ENCODE measurements at regions not wholly inside any gene's neighbourhood (a gene's known extent, or its start where the extent isn't known, plus 50 kb on each side); places are given as distances from the start of the nearest gene placed in this dataset.

DNA sequence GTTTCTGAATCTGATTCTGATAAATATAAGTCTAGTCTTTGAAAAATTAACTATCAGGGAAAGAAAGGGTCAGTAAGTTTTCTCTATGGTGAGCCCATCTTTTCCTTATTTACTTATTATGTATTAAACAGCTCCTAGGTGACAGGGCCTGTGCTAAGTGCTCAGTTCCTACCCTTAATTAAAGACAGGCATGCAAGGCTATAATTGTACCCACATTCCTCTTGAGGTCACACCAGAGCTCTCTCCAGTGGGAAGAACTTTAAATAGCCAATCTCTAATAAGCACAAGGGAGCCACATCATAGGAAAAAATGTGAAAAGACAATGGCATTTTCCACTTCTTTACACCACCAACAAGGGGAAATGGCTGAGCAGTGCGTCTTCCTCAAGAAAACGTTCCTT, 421.8 kb upstream of the SLC35B3 start:
- no peak for DNase-seq (ENCODE audit: low read depth, low spot score)
- TF ChIP-seq SRF (IDR thresholded peaks at IDR 0.05; ENCODE audit: low read depth) = no peak
- TF ChIP-seq SIN3A (IDR thresholded peaks at IDR 0.05; ENCODE audit: low read depth) = no peak
- no peak for TF ChIP-seq CBX3 (IDR thresholded peaks at IDR 0.05; ENCODE audit: low read depth)
- TF ChIP-seq EGR1 (IDR thresholded peaks at IDR 0.05; ENCODE audit: low read depth) = no peak
- TF ChIP-seq TCF7L2 (IDR thresholded peaks at IDR 0.05; ENCODE audit: borderline replicate concordance, extremely low read depth, insufficient read depth, insufficient read length) = no peak
- no peak for TF ChIP-seq JUND (IDR thresholded peaks at IDR 0.05)
- no peak for TF ChIP-seq EZH2 (IDR thresholded peaks at IDR 0.05)
- TF ChIP-seq RAD21 (IDR thresholded peaks at IDR 0.05; ENCODE audit: low read depth) = no peak
- no peak for TF ChIP-seq YY1 (IDR thresholded peaks at IDR 0.05; ENCODE audit: extremely low read depth, insufficient replicate concordance, low read depth, low read length)
- TF ChIP-seq ELF1 (IDR thresholded peaks at IDR 0.05; ENCODE audit: borderline replicate concordance, low read depth) = no peak
- TF ChIP-seq, protein P1, sequence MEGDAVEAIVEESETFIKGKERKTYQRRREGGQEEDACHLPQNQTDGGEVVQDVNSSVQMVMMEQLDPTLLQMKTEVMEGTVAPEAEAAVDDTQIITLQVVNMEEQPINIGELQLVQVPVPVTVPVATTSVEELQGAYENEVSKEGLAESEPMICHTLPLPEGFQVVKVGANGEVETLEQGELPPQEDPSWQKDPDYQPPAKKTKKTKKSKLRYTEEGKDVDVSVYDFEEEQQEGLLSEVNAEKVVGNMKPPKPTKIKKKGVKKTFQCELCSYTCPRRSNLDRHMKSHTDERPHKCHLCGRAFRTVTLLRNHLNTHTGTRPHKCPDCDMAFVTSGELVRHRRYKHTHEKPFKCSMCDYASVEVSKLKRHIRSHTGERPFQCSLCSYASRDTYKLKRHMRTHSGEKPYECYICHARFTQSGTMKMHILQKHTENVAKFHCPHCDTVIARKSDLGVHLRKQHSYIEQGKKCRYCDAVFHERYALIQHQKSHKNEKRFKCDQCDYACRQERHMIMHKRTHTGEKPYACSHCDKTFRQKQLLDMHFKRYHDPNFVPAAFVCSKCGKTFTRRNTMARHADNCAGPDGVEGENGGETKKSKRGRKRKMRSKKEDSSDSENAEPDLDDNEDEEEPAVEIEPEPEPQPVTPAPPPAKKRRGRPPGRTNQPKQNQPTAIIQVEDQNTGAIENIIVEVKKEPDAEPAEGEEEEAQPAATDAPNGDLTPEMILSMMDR (IDR thresholded peaks at IDR 0.05 in 2 of 3, conservative IDR thresholded peaks at IDR 0.05 in 1 of 3; ENCODE audit: borderline replicate concordance in 1 of 3, insufficient read depth in 1 of 3, low read depth in 2 of 3, low read length in 2 of 3) = no peak
- TF ChIP-seq, protein P2, sequence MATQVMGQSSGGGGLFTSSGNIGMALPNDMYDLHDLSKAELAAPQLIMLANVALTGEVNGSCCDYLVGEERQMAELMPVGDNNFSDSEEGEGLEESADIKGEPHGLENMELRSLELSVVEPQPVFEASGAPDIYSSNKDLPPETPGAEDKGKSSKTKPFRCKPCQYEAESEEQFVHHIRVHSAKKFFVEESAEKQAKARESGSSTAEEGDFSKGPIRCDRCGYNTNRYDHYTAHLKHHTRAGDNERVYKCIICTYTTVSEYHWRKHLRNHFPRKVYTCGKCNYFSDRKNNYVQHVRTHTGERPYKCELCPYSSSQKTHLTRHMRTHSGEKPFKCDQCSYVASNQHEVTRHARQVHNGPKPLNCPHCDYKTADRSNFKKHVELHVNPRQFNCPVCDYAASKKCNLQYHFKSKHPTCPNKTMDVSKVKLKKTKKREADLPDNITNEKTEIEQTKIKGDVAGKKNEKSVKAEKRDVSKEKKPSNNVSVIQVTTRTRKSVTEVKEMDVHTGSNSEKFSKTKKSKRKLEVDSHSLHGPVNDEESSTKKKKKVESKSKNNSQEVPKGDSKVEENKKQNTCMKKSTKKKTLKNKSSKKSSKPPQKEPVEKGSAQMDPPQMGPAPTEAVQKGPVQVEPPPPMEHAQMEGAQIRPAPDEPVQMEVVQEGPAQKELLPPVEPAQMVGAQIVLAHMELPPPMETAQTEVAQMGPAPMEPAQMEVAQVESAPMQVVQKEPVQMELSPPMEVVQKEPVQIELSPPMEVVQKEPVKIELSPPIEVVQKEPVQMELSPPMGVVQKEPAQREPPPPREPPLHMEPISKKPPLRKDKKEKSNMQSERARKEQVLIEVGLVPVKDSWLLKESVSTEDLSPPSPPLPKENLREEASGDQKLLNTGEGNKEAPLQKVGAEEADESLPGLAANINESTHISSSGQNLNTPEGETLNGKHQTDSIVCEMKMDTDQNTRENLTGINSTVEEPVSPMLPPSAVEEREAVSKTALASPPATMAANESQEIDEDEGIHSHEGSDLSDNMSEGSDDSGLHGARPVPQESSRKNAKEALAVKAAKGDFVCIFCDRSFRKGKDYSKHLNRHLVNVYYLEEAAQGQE (IDR thresholded peaks at IDR 0.05; ENCODE audit: low read depth) = no peak
- TF ChIP-seq, protein P3, sequence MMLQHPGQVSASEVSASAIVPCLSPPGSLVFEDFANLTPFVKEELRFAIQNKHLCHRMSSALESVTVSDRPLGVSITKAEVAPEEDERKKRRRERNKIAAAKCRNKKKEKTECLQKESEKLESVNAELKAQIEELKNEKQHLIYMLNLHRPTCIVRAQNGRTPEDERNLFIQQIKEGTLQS (IDR thresholded peaks at IDR 0.05) = no peak
- TF ChIP-seq POLR2AphosphoS5 (IDR thresholded peaks at IDR 0.05; ENCODE audit: low read depth, low read length) = no peak
- TF ChIP-seq SP1 (IDR thresholded peaks at IDR 0.05; ENCODE audit: low read depth) = no peak
- no peak for TF ChIP-seq FOSL1 (IDR thresholded peaks at IDR 0.05; ENCODE audit: low read depth)
- no peak for ATAC-seq
- CTCF ChIA-PET = no interaction called here
- H3K27ac ChIP-seq (ENCODE audit: low read depth, low read length) = no peak overlapping the region
- BruUV-seq (replicated peaks) = no TSS peak
- no peaks in the 10 kb centered on the region for H4K20me1 ChIP-seq (ENCODE audit: insufficient read depth)
- intact Hi-C loops (cut with micrococcal nuclease) = no loop called here
- H3K9me2 ChIP-seq (ENCODE audit: insufficient read depth) = no peaks in the 10 kb centered on the region
- no peak overlapping the region for H2AFZ ChIP-seq (ENCODE audit: low read depth, low read length, poor library complexity, severe bottlenecking)
- no peaks in the 10 kb centered on the region for H3K79me2 ChIP-seq (ENCODE audit: insufficient read depth, low read length)
- RAD21 ChIA-PET (ENCODE audit: low non-redundant PET in 1 of 2, low total read pairs in 2 of 2, uncharacterized antibody in 2 of 2, unreplicated experiment in 2 of 2) = no interaction called here
- H3K27me3 ChIP-seq (ENCODE audit: insufficient read depth, low read length) = no peaks in the 10 kb centered on the region
- H3K36me3 ChIP-seq (ENCODE audit: control insufficient read depth in 1 of 2, insufficient read depth in 2 of 2, low read length in 2 of 2) = no peaks in the 10 kb centered on the region
- H3K9ac ChIP-seq (ENCODE audit: low read length) = no peak overlapping the region
- H3K9me3 ChIP-seq (ENCODE audit: control insufficient read depth in 1 of 2, insufficient read depth in 1 of 2, low read depth in 1 of 2, low read length in 2 of 2) = no peaks in the 10 kb centered on the region
- no peak overlapping the region for H3K4me3 ChIP-seq (replicated peaks in 1 of 2; ENCODE audit: low read depth in 1 of 2, low read length in 2 of 2)
- H3K4me1 ChIP-seq (ENCODE audit: control insufficient read depth in 1 of 2, insufficient read depth in 2 of 2, low read length in 2 of 2) = no peaks in the 10 kb centered on the region
- POLR2A ChIA-PET = no interaction called here
- H3K4me2 ChIP-seq (ENCODE audit: low read length) = no peak overlapping the region
